GM12878 (cell line): ENCODE measurements at regions not wholly inside any gene's neighbourhood (a gene's known extent, or its start where the extent isn't known, plus 50 kb on each side); places are given as distances from the start of the nearest gene placed in this dataset.

Source experiments
- ATAC-seq: fragments of 200-7000 bp; cut with Tn5 transposase; 3 replicates; pipeline ENCODE4 v1.9.1; 2020; ENCODE audit warnings: mild to moderate bottlenecking, moderate library complexity
- BruUV-seq: library from RNA; stranded (reverse); fragments of 400-500 nt; replicated peaks from 2 replicates; lab custom pipeline; 2021; lab: Mats Ljungman, UMichigan
- CTCF ChIA-PET: fragments of 300-600 bp; sonication (Branson Sonifier 250); formaldehyde crosslinking; extraction: SDS; loops from one replicate; lab custom pipeline; 2021; ENCODE audit warnings: inconsistent platforms; lab: Yijun Ruan, JAX
- POLR2A ChIA-PET: fragments of 350-600 bp; formaldehyde crosslinking; extraction: SDS; loops from one replicate; lab custom pipeline; 2021; ENCODE audit warnings: inconsistent platforms; lab: Charles Lee
- RAD21 ChIA-PET: fragments of 300-600 bp; sonication (Branson Sonifier 250); formaldehyde crosslinking; loops from one replicate; lab custom pipeline; 2023; ENCODE audit warnings: antibody characterized with exemption; ENCODE audit not compliant: unreplicated experiment; lab: Charles Lee
- SMC1A ChIA-PET: fragments of 300-600 bp; sonication (Branson Sonifier 250); formaldehyde crosslinking; loops from one replicate; lab custom pipeline; 2023; ENCODE audit not compliant: unreplicated experiment, uncharacterized antibody; lab: Charles Lee
- DNase-seq: peaks from one replicate; pipeline ENCODE4 v3.0.0-alpha.2; 2011; ENCODE audit warnings: low read depth, low spot score
- FAIRE-seq: peaks from 3 replicates; lab custom pipeline; 2011; peaks lifted over from hg19 to GRCh38; lab: Jason Lieb, UNC
- H2AFZ ChIP-seq: 2 replicates; pipeline ENCODE4 v1.6.0; 2011; ENCODE audit warnings: low read depth, low read length, control low read depth; ENCODE audit not compliant: control insufficient read depth
- H3K27ac ChIP-seq: 2 replicates; pipeline ENCODE4 v1.5.1; 2011; ENCODE audit warnings: control low read depth; ENCODE audit not compliant: control insufficient read depth, insufficient read depth
- H3K27me3 ChIP-seq, 2 experiments: replicated peaks in 1 of 2; 2 replicates each; pipeline versions ENCODE4 v1.6.0 to v1.6.1; 2011; ENCODE audit warnings: low read length in 1 of 2; ENCODE audit not compliant: control insufficient read depth in 2 of 2, insufficient read depth in 2 of 2
- H3K36me3 ChIP-seq, 2 experiments: 2 replicates each; pipeline ENCODE4 v1.5.1; 2011; ENCODE audit warnings: low read length in 1 of 2; ENCODE audit not compliant: control insufficient read depth in 2 of 2, insufficient read depth in 2 of 2
- H3K4me1 ChIP-seq: 2 replicates; pipeline ENCODE4 v1.6.1; 2011; ENCODE audit warnings: mild to moderate bottlenecking, low read length, moderate library complexity, mixed read lengths; ENCODE audit not compliant: control insufficient read depth, insufficient read depth
- H3K4me2 ChIP-seq: 2 replicates; pipeline ENCODE4 v1.6.0; 2011; ENCODE audit warnings: control low read depth; ENCODE audit not compliant: control insufficient read depth, insufficient read depth
- H3K4me3 ChIP-seq: fragments of 200-600 bp; sonication (generic); 2 replicates; pipeline ENCODE4 v1.5.1; 2016
- H3K79me2 ChIP-seq: 2 replicates; pipeline ENCODE4 v1.6.0; 2011; ENCODE audit warnings: low read length; ENCODE audit not compliant: control insufficient read depth, insufficient read depth
- H3K9ac ChIP-seq: 2 replicates; pipeline ENCODE4 v1.8.0; 2011; ENCODE audit warnings: low read length, control low read depth, mixed read lengths; ENCODE audit not compliant: control insufficient read depth, insufficient read depth
- H3K9me3 ChIP-seq: replicated peaks from 3 replicates; pipeline ENCODE4 v1.5.1; 2011; ENCODE audit warnings: mild to moderate bottlenecking, low read length; ENCODE audit not compliant: control insufficient read depth, insufficient read depth
- H4K20me1 ChIP-seq: 2 replicates; pipeline ENCODE4 v1.6.0; 2011; ENCODE audit not compliant: control insufficient read depth, insufficient read depth
- DPF2 ChIP-seq: fragments of 450-650 bp; IDR thresholded peaks from 2 replicates; pipeline ENCODE4 v1.6.1; 2017; ENCODE audit warnings: mild to moderate bottlenecking
- EGR1 ChIP-seq, 2 experiments: IDR thresholded peaks; 1 replicate in 1 of 2; 2 replicates in 1 of 2; pipeline ENCODE4 v1.6.1; 2011 to 2012; ENCODE audit warnings: low read depth in 2 of 2, low read length in 2 of 2, borderline replicate concordance in 1 of 2, mild to moderate bottlenecking in 1 of 2, moderate library complexity in 1 of 2
- JUNB ChIP-seq: IDR thresholded peaks from 2 replicates; pipeline ENCODE4 v1.6.1; 2016; ENCODE audit warnings: antibody characterized with exemption, mild to moderate bottlenecking
- LARP7 ChIP-seq: fragments of 450-650 bp; IDR thresholded peaks from 2 replicates; pipeline ENCODE4 v1.6.1; 2017; ENCODE audit warnings: mild to moderate bottlenecking
- MTA3 ChIP-seq: IDR thresholded peaks from 2 replicates; pipeline ENCODE4 v1.6.1; 2012; ENCODE audit warnings: low read length, inconsistent platforms, borderline replicate concordance
- PAX5 ChIP-seq: IDR thresholded peaks from 2 replicates; pipeline ENCODE4 v1.6.1; 2011; ENCODE audit warnings: low read depth, low read length, borderline replicate concordance
- SIN3A ChIP-seq: IDR thresholded peaks from 2 replicates; pipeline ENCODE4 v1.6.1; 2012; ENCODE audit warnings: low read depth, low read length, improper control_type of control experiment
- SMAD5 ChIP-seq: IDR thresholded peaks from 2 replicates; pipeline ENCODE4 v1.6.1; 2016; ENCODE audit warnings: antibody characterized with exemption, low read depth
- SPI1 ChIP-seq: IDR thresholded peaks from 2 replicates; pipeline ENCODE4 v1.6.1; 2011; ENCODE audit warnings: low read depth, mild to moderate bottlenecking, low read length, moderate library complexity, borderline replicate concordance; ENCODE audit not compliant: insufficient read depth
- SRF ChIP-seq, 2 experiments: IDR thresholded peaks; 2 replicates each; pipeline ENCODE4 v1.6.1; 2011; ENCODE audit warnings: low read depth in 2 of 2, low read length in 2 of 2, mild to moderate bottlenecking in 1 of 2, moderate library complexity in 1 of 2
- WGBS: methylation state at CpG from one replicate; pipeline ENCODE4 v1.1.6; 2016; ENCODE audit warnings: low lambda C conversion rate; ENCODE audit not compliant: insufficient replicate concordance, insufficient coverage; ENCODE audit errors: missing lambda C conversion rate; 5-methylcytosine and 5-hydroxymethylcytosine counted together
- in situ Hi-C: fragments of 300-500 bp; cut with MboI; formaldehyde crosslinking; loops from 9 replicates; pipeline ENCODE4 v1.14.3; 2018; ENCODE audit warnings: mixed read lengths
- intact Hi-C: fragments of 100-400 bp; cut with micrococcal nuclease; formaldehyde crosslinking; loops from one replicate; pipeline ENCODE4 v1.14.2; 2022; ENCODE audit not compliant: unreplicated experiment
- TF ChIP-seq, protein P1 (sequence below): fragments of 450-650 bp; IDR thresholded peaks from 2 replicates; pipeline ENCODE4 v1.6.1; 2018; ENCODE audit warnings: borderline replicate concordance, mild to moderate bottlenecking; ENCODE audit not compliant: partially characterized antibody

DNA sequence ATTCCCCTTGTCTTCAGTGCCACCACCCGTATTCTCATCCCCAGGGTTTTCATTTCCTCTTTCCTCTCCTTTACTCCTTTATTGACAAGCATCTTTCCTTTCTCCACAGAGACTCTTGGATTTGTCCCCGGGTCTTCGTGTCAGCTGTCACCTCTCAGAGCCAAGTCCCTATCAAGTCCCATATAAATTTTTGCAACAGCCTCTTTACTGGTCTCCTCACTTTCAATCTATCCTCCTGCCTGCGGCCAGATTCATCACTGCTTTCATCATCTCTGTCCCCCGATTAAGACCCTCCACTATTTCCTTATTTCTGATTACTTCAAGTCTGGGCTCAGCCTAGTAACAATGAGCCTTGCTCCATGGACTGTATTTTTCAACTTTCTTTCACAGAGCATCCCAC, 113.8 kb downstream of the CTAGE1 start:
- Histone ChIP-seq H2AFZ (no peak overlapping the region), H4K20me1 (no peaks in the 10 kb centered on the region), H3K9me3 (no peaks in the 10 kb centered on the region), H3K27ac (no peak overlapping the region), H3K9ac (no peak overlapping the region), H3K36me3 (no peaks in the 10 kb centered on the region), H3K27me3 (no peaks in the 10 kb centered on the region)
- SMC1A ChIA-PET, result no interaction called here
- no peak for DNase-seq
- intact Hi-C loops, result no loop called here
- WGBS, result 42% methylated on average over 5 of the region's 5 CpGs
- no peak for ATAC-seq
- no peak for FAIRE-seq
- TF ChIP-seq LARP7, result no peak
- no peak for TF ChIP-seq SRF (IDR thresholded peaks at IDR 0.05; ENCODE audit: low read depth in 2 of 2, low read length in 2 of 2)
- TF ChIP-seq MTA3, result no peak
- TF ChIP-seq, protein P1, sequence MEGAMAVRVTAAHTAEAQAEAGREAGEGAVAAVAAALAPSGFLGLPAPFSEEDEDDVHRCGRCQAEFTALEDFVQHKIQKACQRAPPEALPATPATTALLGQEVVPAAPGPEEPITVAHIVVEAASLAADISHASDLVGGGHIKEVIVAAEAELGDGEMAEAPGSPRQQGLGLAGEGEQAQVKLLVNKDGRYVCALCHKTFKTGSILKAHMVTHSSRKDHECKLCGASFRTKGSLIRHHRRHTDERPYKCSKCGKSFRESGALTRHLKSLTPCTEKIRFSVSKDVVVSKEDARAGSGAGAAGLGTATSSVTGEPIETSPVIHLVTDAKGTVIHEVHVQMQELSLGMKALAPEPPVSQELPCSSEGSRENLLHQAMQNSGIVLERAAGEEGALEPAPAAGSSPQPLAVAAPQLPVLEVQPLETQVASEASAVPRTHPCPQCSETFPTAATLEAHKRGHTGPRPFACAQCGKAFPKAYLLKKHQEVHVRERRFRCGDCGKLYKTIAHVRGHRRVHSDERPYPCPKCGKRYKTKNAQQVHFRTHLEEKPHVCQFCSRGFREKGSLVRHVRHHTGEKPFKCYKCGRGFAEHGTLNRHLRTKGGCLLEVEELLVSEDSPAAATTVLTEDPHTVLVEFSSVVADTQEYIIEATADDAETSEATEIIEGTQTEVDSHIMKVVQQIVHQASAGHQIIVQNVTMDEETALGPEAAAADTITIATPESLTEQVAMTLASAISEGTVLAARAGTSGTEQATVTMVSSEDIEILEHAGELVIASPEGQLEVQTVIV, result no peak
- no peak for TF ChIP-seq EGR1 (IDR thresholded peaks at IDR 0.05; ENCODE audit: borderline replicate concordance in 1 of 2, low read depth in 2 of 2, low read length in 2 of 2)
- no peak for TF ChIP-seq SIN3A
- no peak for TF ChIP-seq SPI1
- no peak for TF ChIP-seq PAX5
- TF ChIP-seq SMAD5, result no peak
- TF ChIP-seq DPF2, result no peak
- no peak for TF ChIP-seq JUNB
- TF ChIP-seq, all 136 proteins: peak for 0
- no TSS peak for BruUV-seq
- no peaks in the 10 kb centered on the region for H3K79me2 ChIP-seq
- H3K4me2 ChIP-seq, result no peak overlapping the region
- ChIA-PET CTCF (no interaction called here), POLR2A (no interaction called here), RAD21 (no interaction called here)
- no peaks in the 10 kb centered on the region for H3K4me1 ChIP-seq
- in situ Hi-C loops, result no loop called here
- H3K4me3 ChIP-seq, result no peak overlapping the region
